ENCODE measurements at regions not wholly inside any gene's neighbourhood (a gene's known extent, or its start where the extent isn't known, plus 50 kb on each side); places are given as distances from the start of the nearest gene placed in this dataset.

- TF ChIP-seq CTCF (conservative IDR thresholded peaks at IDR 0.05), result no peak
- H3K4me2 ChIP-seq (ENCODE audit: insufficient read depth, insufficient read length, low read length), result no peak overlapping the region
- DNase-seq, result no peak
- H4K91ac ChIP-seq (ENCODE audit: insufficient read length, low read depth, low read length), result no peak overlapping the region
- Mint-ChIP-seq H3K36me3 (ENCODE audit: insufficient read depth in 1 of 3, low read depth in 3 of 3) (no peaks in the 10 kb centered on the region; a peak in 1 of 7 replicates), H3K9me3 (0 out of 5 replicates have a peak, but pooled peaks cover 0 to 3% of the 10 kb centered on the region in 2 experiments), H3K27me3 (ENCODE audit: low read depth) (no peaks in the 10 kb centered on the region), H3K4me1 (no peaks in the 10 kb centered on the region), H3K27ac (no peak overlapping the region), H3K4me3 (no peak overlapping the region)
- no peaks in the 10 kb centered on the region for H3K79me2 ChIP-seq (ENCODE audit: insufficient read depth, low read length)
- no peak overlapping the region for H2BK5ac ChIP-seq (ENCODE audit: insufficient read length, low read length)
- H3K27ac ChIP-seq (ENCODE audit: insufficient read length, low read depth, low read length), result no peak overlapping the region
- no peak overlapping the region for H4K8ac ChIP-seq (replicated peaks; ENCODE audit: insufficient read length, low read depth, low read length)
- no peak overlapping the region for H3K4ac ChIP-seq (ENCODE audit: low read depth, low read length)
- no peaks in the 10 kb centered on the region for H3K4me1 ChIP-seq (ENCODE audit: insufficient read depth, low read length)
- H2BK120ac ChIP-seq (ENCODE audit: low read depth, low read length, poor library complexity, severe bottlenecking), result no peak overlapping the region
- no peak overlapping the region for H3K18ac ChIP-seq (ENCODE audit: insufficient read length, low read depth, low read length)
- no peak overlapping the region for H2BK20ac ChIP-seq (ENCODE audit: low read depth, low read length, poor library complexity, severe bottlenecking)
- no peak overlapping the region for H4K5ac ChIP-seq (ENCODE audit: insufficient read length, low read depth, low read length)
- H3K23ac ChIP-seq (ENCODE audit: insufficient read length, low read depth, low read length), result no peak overlapping the region
- no peaks in the 10 kb centered on the region for H3K9me3 ChIP-seq (ENCODE audit: control insufficient read depth, low read depth, low read length)
- WGBS (ENCODE audit: extremely low coverage, insufficient read length, low lambda C conversion rate), result no CpG with 5 or more reads among the region's 7 CpGs
- no peak overlapping the region for H2AK5ac ChIP-seq (ENCODE audit: insufficient read length, low read length)
- H4K20me1 ChIP-seq (ENCODE audit: control insufficient read depth, insufficient read depth, insufficient read length), result no peaks in the 10 kb centered on the region
- no peaks in the 10 kb centered on the region for H3K79me1 ChIP-seq (ENCODE audit: insufficient read depth, low read depth, low read length, poor library complexity, severe bottlenecking)
- no peak overlapping the region for H3K14ac ChIP-seq (ENCODE audit: insufficient read depth, low read length)
- no peak overlapping the region for H2BK12ac ChIP-seq (ENCODE audit: insufficient read length, low read depth, low read length)
- no peak overlapping the region for H2BK15ac ChIP-seq (ENCODE audit: low read depth, low read length)
- H2AFZ ChIP-seq (ENCODE audit: low read length), result no peak overlapping the region
- no peak overlapping the region for H3K9ac ChIP-seq (ENCODE audit: extremely low read depth, insufficient read length, low read length)
- H3K56ac ChIP-seq (ENCODE audit: insufficient read length, low read depth, low read length), result no peak overlapping the region
- H3K23me2 ChIP-seq (ENCODE audit: insufficient read length, low read depth, low read length, poor library complexity, severe bottlenecking), result no peaks in the 10 kb centered on the region
- H3T11ph ChIP-seq (ENCODE audit: low read length), result no peak overlapping the region
- no peaks in the 10 kb centered on the region for H3K27me3 ChIP-seq (ENCODE audit: insufficient read depth, low read length)
Observed at GRCh38 chr1:106717591-106717990, 338.9 kb upstream of the PRMT6 start.

Measured in H9 (cell line).